ENCODE measurements at regions not wholly inside any gene's neighbourhood (a gene's known extent, or its start where the extent isn't known, plus 50 kb on each side); places are given as distances from the start of the nearest gene placed in this dataset.

- no peak for TF ChIP-seq CTCF (IDR thresholded peaks at IDR 0.05)
Measured at GRCh38 chr4:17195461-17196275, 297.2 kb upstream of the LDB2 start.

GRCh38 chr4:17194586-17194985 lies 296.1 kb upstream of the LDB2 start:
- no peak overlapping the region for H3K4me3 ChIP-seq
- no peaks in the 10 kb centered on the region for H3K36me3 ChIP-seq
- H3K27me3 ChIP-seq = no peaks in the 10 kb centered on the region
- DNase-seq (no peak), ATAC-seq (no peak)
- H3K4me1 ChIP-seq = no peaks in the 10 kb centered on the region
- H3K9me3 ChIP-seq = peaks cover 0 to 6% of the 10 kb centered on the region in 2 donors
- no peak overlapping the region for H3K27ac ChIP-seq
- TF ChIP-seq CTCF (IDR thresholded peaks at IDR 0.05) = no peak
- intact Hi-C loops (cut with DNase I) = no loop called here

More at GRCh38 chr4:17195461-17196275, 297.2 kb upstream of the LDB2 start:
- Histone ChIP-seq H3K9me3 (no peaks in the 10 kb centered on the region), H3K4me1 (no peaks in the 10 kb centered on the region), H3K27me3 (no peaks in the 10 kb centered on the region), H3K36me3 (no peaks in the 10 kb centered on the region), H3K4me3 (no peak overlapping the region), H3K27ac (no peak overlapping the region)
- DNase-seq (no peak), ATAC-seq (no peak)
- intact Hi-C loops (cut with DNase I) = no loop called here

- Histone ChIP-seq H3K27me3 (no peaks in the 10 kb centered on the region), H3K4me3 (no peak overlapping the region), H3K9me3 (peaks cover 0 to 6% of the 10 kb centered on the region in 2 donors), H3K36me3 (no peaks in the 10 kb centered on the region), H3K4me1 (no peaks in the 10 kb centered on the region), H3K27ac (no peak overlapping the region)
- no peak for TF ChIP-seq CTCF (IDR thresholded peaks at IDR 0.05)
- intact Hi-C loops (cut with DNase I) = no loop called here
- no peak for ATAC-seq
- DNase-seq = no peak
Measured at GRCh38 chr4:17189759-17190158, 291.3 kb upstream of the LDB2 start.

GRCh38 chr4:17189401-17189720 lies 290.9 kb upstream of the LDB2 start:
- Histone ChIP-seq H3K4me3 (no peak overlapping the region), H3K27me3 (no peaks in the 10 kb centered on the region), H3K36me3 (no peaks in the 10 kb centered on the region), H3K27ac (no peak overlapping the region), H3K9me3 (peaks cover 0 to 6% of the 10 kb centered on the region in 2 donors), H3K4me1 (no peaks in the 10 kb centered on the region)
- ATAC-seq (peak; percentile 63), DNase-seq (peak in 2 of 4 donors; percentile 49 to 72)
- intact Hi-C loops (cut with DNase I) = no loop called here
- TF ChIP-seq CTCF (IDR thresholded peaks at IDR 0.05) = no peak

- intact Hi-C loops (cut with DNase I) = no loop called here
- no peaks in the 10 kb centered on the region for H3K27me3 ChIP-seq
- H3K4me1 ChIP-seq = no peaks in the 10 kb centered on the region
- ATAC-seq (no peak), DNase-seq (peak in 1 of 4 donors; percentile 17)
- no peak overlapping the region for H3K4me3 ChIP-seq
- TF ChIP-seq CTCF (IDR thresholded peaks at IDR 0.05) = no peak
- H3K36me3 ChIP-seq = no peaks in the 10 kb centered on the region
- no peak overlapping the region for H3K27ac ChIP-seq
- peaks cover 0 to 6% of the 10 kb centered on the region in 2 donors for H3K9me3 ChIP-seq
Measured at GRCh38 chr4:17188547-17189400, 290.3 kb upstream of the LDB2 start.
